GM19043 (cell line): ENCODE measurements at regions not wholly inside any gene's neighbourhood (a gene's known extent, or its start where the extent isn't known, plus 50 kb on each side); places are given as distances from the start of the nearest gene placed in this dataset.

Experiments used
- ATAC-seq: cut with Tn5 transposase; IDR thresholded peaks from one replicate; pipeline ENCODE4 v1.9.1; 2021; ENCODE audit warnings: low read depth; ENCODE audit not compliant: unreplicated experiment

- ATAC-seq: no peak
Observed at GRCh38 chr7:25756601-25757000, 395.4 kb upstream of the NFE2L3 start.

GRCh38 chr7:25758559-25758958 is 393.4 kb upstream of the NFE2L3 start:
- ATAC-seq: no peak

- ATAC-seq: no peak
Observed at GRCh38 chr7:25759286-25759685, 392.7 kb upstream of the NFE2L3 start.

- no peak for ATAC-seq
Observed at GRCh38 chr7:25759748-25760147, 392.2 kb upstream of the NFE2L3 start.

GRCh38 chr7:25762511-25763462 is 389.2 kb upstream of the NFE2L3 start:
- ATAC-seq: no peak

GRCh38 chr7:25763463-25763860 is 388.5 kb upstream of the NFE2L3 start:
- ATAC-seq: no peak

GRCh38 chr7:25765110-25765655 is 386.8 kb upstream of the NFE2L3 start:
- no peak for ATAC-seq

GRCh38 chr7:25770235-25770634 is 381.8 kb upstream of the NFE2L3 start:
- ATAC-seq: no peak

- no peak for ATAC-seq
Observed at GRCh38 chr7:25770670-25771069, 381.3 kb upstream of the NFE2L3 start.

- ATAC-seq: no peak
Observed at GRCh38 chr7:25771491-25771890, 380.5 kb upstream of the NFE2L3 start.

GRCh38 chr7:25772802-25773201 is 379.2 kb upstream of the NFE2L3 start:
- ATAC-seq: no peak

GRCh38 chr7:25774675-25775074 is 377.3 kb upstream of the NFE2L3 start:
- ATAC-seq: no peak

- no peak for ATAC-seq
Observed at GRCh38 chr7:25775570-25775969, 376.4 kb upstream of the NFE2L3 start.

GRCh38 chr7:25775999-25776743 is 375.8 kb upstream of the NFE2L3 start:
- ATAC-seq: no peak

- no peak for ATAC-seq
Observed at GRCh38 chr7:25776744-25777123, 375.3 kb upstream of the NFE2L3 start.

- ATAC-seq: no peak
Observed at GRCh38 chr7:25777969-25778708, 373.9 kb upstream of the NFE2L3 start.

GRCh38 chr7:25779002-25779546 is 372.9 kb upstream of the NFE2L3 start:
- no peak for ATAC-seq

GRCh38 chr7:25780904-25781303 is 371.1 kb upstream of the NFE2L3 start:
- no peak for ATAC-seq

GRCh38 chr7:25781704-25782103 is 370.3 kb upstream of the NFE2L3 start:
- no peak for ATAC-seq

GRCh38 chr7:25786936-25787335 is 365.1 kb upstream of the NFE2L3 start:
- ATAC-seq: no peak
